GM10266 (cell line): ENCODE measurements at regions not wholly inside any gene's neighbourhood (a gene's known extent, or its start where the extent isn't known, plus 50 kb on each side); places are given as distances from the start of the nearest gene placed in this dataset.

Experiments
- DNase-seq: peaks from one replicate; pipeline ENCODE4 v3.0.0; 2012; ENCODE audit errors: extremely low spot score
- TF ChIP-seq, protein P1 (sequence below): IDR thresholded peaks from 2 replicates; pipeline ENCODE4 v1.5.1; 2012; ENCODE audit warnings: mild to moderate bottlenecking, low read depth; ENCODE audit not compliant: control insufficient read depth, insufficient read depth; ENCODE audit errors: missing control alignments

DNA sequence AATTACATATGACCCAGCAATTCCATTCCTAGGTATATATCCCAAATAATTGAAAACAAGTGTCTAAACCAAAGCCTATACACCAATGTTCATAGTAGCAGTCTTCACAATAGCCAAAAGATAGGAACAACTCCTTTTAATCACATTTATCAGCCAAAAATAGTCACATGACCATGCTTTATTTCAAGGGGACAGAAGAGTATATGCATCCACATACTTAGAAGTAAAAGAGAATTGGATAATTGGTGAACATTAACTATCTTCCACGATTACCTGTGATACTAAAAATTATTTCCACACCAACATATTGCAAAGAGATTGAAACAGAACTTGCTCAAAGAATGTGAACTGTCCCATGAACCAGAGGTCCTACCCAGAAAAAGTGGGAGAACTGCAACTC is 51.8 kb upstream of the FOXE1 start:
- no peak for DNase-seq
- TF ChIP-seq, protein P1, sequence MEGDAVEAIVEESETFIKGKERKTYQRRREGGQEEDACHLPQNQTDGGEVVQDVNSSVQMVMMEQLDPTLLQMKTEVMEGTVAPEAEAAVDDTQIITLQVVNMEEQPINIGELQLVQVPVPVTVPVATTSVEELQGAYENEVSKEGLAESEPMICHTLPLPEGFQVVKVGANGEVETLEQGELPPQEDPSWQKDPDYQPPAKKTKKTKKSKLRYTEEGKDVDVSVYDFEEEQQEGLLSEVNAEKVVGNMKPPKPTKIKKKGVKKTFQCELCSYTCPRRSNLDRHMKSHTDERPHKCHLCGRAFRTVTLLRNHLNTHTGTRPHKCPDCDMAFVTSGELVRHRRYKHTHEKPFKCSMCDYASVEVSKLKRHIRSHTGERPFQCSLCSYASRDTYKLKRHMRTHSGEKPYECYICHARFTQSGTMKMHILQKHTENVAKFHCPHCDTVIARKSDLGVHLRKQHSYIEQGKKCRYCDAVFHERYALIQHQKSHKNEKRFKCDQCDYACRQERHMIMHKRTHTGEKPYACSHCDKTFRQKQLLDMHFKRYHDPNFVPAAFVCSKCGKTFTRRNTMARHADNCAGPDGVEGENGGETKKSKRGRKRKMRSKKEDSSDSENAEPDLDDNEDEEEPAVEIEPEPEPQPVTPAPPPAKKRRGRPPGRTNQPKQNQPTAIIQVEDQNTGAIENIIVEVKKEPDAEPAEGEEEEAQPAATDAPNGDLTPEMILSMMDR, result no peak

DNA sequence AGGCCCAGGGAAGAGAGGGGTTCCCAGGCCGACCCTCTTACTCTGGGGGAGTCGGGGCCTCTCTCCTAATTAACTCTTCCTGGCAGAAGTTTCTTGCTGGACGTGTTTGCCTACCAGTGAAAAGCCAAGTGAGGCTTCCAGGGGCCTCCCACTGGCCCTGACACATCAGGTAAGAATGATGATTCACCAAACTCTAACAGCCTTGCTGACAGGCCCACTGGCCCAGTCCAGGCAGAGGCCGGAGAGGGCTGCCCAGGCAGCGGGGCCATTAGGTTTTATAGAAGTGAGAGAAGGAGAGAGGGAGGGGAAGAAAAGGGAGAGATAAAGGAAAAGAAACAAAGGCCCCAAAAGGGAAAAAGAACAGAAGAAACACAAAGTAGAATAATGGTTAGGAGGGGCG is 50.8 kb upstream of the FOXE1 start:
- TF ChIP-seq, protein P1, result no peak
- DNase-seq, result no peak

DNA sequence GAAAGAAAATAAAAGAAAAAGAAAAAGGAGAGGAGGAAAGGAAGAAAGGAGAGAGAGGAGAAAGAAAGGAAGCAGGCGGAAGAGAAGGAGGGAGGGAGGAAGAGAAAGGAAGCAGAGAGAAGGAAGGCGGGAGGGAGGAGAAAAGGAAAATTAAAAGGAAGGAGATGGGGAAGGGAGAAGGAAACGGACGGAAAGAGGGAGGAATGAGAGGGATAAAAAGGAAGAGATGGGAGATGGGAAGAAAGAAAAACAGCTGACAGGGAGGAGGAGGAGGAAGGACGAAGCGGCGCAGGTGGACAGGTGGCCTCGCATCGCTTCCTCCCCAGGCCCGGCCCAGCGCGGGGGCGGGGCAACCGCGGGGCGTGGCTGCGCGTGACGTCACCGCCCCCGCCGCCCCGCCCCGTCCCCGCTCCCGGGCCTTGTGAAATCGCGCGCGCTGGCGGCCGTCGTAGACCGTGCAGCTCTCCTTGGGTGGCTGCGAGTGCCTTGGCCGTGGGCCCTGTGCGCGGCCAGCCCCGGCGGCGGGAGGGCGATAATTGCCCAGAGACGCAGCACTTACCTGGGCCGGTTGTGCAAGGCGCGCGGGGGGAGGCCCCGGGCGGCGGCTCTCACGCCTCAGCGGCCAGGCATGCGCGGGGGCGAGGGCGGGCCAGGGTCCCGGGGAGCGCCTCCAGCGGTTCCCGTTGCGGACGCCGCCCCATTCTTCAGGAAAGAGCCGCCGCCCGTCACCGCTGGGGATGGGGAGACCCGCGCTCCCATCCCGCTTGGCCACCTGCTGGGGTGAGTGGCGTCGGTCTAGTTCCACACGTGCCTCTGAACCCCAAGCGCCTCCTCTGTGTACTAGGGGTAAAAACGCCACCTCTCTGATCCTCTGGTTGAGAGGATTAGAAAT is 49.6 kb upstream of the FOXE1 start:
- DNase-seq, result peak; percentile 93
- TF ChIP-seq, protein P1, result no peak
